HCT116 (cell line): ENCODE measurements at regions not wholly inside any gene's neighbourhood (a gene's known extent, or its start where the extent isn't known, plus 50 kb on each side); places are given as distances from the start of the nearest gene placed in this dataset.
A peak's percentile ranks its signal among the peaks of the same experiment; 100 is the strongest.

Experiments
- ATAC-seq: fragments of 200-7000 bp; cut with Tn5 transposase; 2 replicates; pipeline ENCODE4 v1.9.1; 2020; ENCODE audit warnings: mild to moderate bottlenecking, moderate library complexity
- BruUV-seq: library from RNA; stranded (reverse); fragments of 400-500 nt; replicated peaks from 2 replicates; lab custom pipeline; 2021; lab: Mats Ljungman, UMichigan
- CTCF ChIA-PET: fragments of 300-600 bp; sonication (Branson Sonifier 250); formaldehyde crosslinking; loops from one replicate; lab custom pipeline; 2021; ENCODE audit warnings: antibody characterized with exemption; lab: Charles Lee
- POLR2A ChIA-PET: fragments of 300-600, 350-600 bp; sonication (Branson Sonifier 250); formaldehyde crosslinking; loops from one replicate; lab custom pipeline; 2021; ENCODE audit warnings: antibody characterized with exemption; lab: Charles Lee
- RAD21 ChIA-PET, 2 experiments: fragments of 300-600 bp; sonication (Branson Sonifier 250); formaldehyde crosslinking; loops; one replicate each; lab custom pipeline; 2023; ENCODE audit warnings: low total read pairs in 2 of 2; ENCODE audit not compliant: uncharacterized antibody in 2 of 2, unreplicated experiment in 2 of 2, low non-redundant PET in 1 of 2; lab: Charles Lee
- DNase-seq: peaks from one replicate; pipeline ENCODE4 v3.0.0-alpha.2; 2010; ENCODE audit warnings: low read depth, low spot score
- H2AFZ ChIP-seq: fragments of 200-600 bp; shearing (Covaris generic), sonication (generic); 2 replicates; pipeline ENCODE4 v1.6.1; 2017; ENCODE audit warnings: low read depth, mixed run types, mixed read lengths, antibody characterized with exemption, low read length; ENCODE audit not compliant: poor library complexity, severe bottlenecking
- H3K27ac ChIP-seq: 2 replicates; pipeline ENCODE4 v1.5.1; 2012; ENCODE audit warnings: low read depth, low read length
- H3K27me3 ChIP-seq: fragments of 200-600 bp; sonication (generic); 2 replicates; pipeline ENCODE4 v1.6.1; 2016; ENCODE audit warnings: mixed run types, low read length, mixed read lengths; ENCODE audit not compliant: insufficient read depth
- H3K36me3 ChIP-seq, 2 experiments: fragments of 200-500 bp in 1 of 2; fragments of 200-600 bp in 1 of 2; sonication (Bioruptor generic) in 1 of 2; sonication (generic) in 1 of 2; 2 replicates each; pipeline versions ENCODE4 v1.5.1 to v1.6.1; 2014 to 2016; ENCODE audit warnings: low read length in 2 of 2, inconsistent platforms in 1 of 2, mixed read lengths in 1 of 2, mixed run types in 1 of 2; ENCODE audit not compliant: insufficient read depth in 2 of 2, control insufficient read depth in 1 of 2
- H3K4me1 ChIP-seq, 2 experiments: fragments of 200-600 bp in 1 of 2; sonication (generic) in 1 of 2; 2 replicates each; pipeline versions ENCODE4 v1.5.1 to v1.6.1; 2012 to 2017; ENCODE audit warnings: low read length in 2 of 2, inconsistent platforms in 1 of 2, mild to moderate bottlenecking in 1 of 2, mixed read lengths in 1 of 2, mixed run types in 1 of 2, moderate library complexity in 1 of 2; ENCODE audit not compliant: insufficient read depth in 2 of 2, control insufficient read depth in 1 of 2
- H3K4me2 ChIP-seq: fragments of 200-600 bp; sonication (generic); 2 replicates; pipeline ENCODE4 v1.6.1; 2017; ENCODE audit warnings: mixed run types, low read length, mixed read lengths
- H3K4me3 ChIP-seq, 2 experiments: fragments of 200-600 bp in 1 of 2; sonication (generic) in 1 of 2; replicated peaks in 1 of 2; 2 replicates each; pipeline ENCODE4 v1.5.1; 2011 to 2016; ENCODE audit warnings: low read length in 2 of 2, control low read depth in 1 of 2, low read depth in 1 of 2, mild to moderate bottlenecking in 1 of 2, mixed read lengths in 1 of 2, mixed run types in 1 of 2
- H3K79me2 ChIP-seq: fragments of 200-600 bp; sonication (generic); 2 replicates; pipeline ENCODE4 v1.6.1; 2017; ENCODE audit warnings: mild to moderate bottlenecking, mixed run types, low read length, moderate library complexity, mixed read lengths; ENCODE audit not compliant: insufficient read depth
- H3K9ac ChIP-seq: fragments of 200-600 bp; sonication (generic); 2 replicates; pipeline ENCODE4 v1.6.1; 2016; ENCODE audit warnings: low read length, mixed read lengths
- H3K9me2 ChIP-seq: fragments of 200-600 bp; sonication (generic), shearing (Covaris generic); 2 replicates; pipeline ENCODE4 v1.6.1; 2017; ENCODE audit warnings: mixed run types, mild to moderate bottlenecking, moderate library complexity; ENCODE audit not compliant: insufficient read depth
- H3K9me3 ChIP-seq, 2 experiments: fragments of 200-500 bp in 1 of 2; fragments of 200-600 bp in 1 of 2; sonication (Bioruptor generic) in 1 of 2; sonication (generic) in 1 of 2; 2 replicates each; pipeline ENCODE4 v1.6.1; 2014 to 2017; ENCODE audit warnings: low read length in 2 of 2, mixed read lengths in 2 of 2, inconsistent platforms in 1 of 2, low read depth in 1 of 2, mild to moderate bottlenecking in 1 of 2, mixed run types in 1 of 2, moderate library complexity in 1 of 2; ENCODE audit not compliant: control insufficient read depth in 1 of 2, insufficient read depth in 1 of 2
- H4K20me1 ChIP-seq: fragments of 200-600 bp; sonication (generic), shearing (Covaris generic); 2 replicates; pipeline ENCODE4 v1.6.1; 2017; ENCODE audit warnings: mixed run types, mild to moderate bottlenecking, moderate library complexity; ENCODE audit not compliant: insufficient read depth
- ATF3 ChIP-seq: IDR thresholded peaks from 2 replicates; pipeline ENCODE4 v1.6.1; 2012
- CBX3 ChIP-seq: IDR thresholded peaks from 2 replicates; pipeline ENCODE4 v1.6.1; 2012; ENCODE audit warnings: low read depth
- CEBPB ChIP-seq: IDR thresholded peaks from 2 replicates; pipeline ENCODE4 v1.6.1; 2012; ENCODE audit warnings: low read depth
- EGR1 ChIP-seq: IDR thresholded peaks from 2 replicates; pipeline ENCODE4 v1.6.1; 2012; ENCODE audit warnings: low read depth
- EZH2 ChIP-seq: fragments of 200-600 bp; sonication (generic); IDR thresholded peaks from 2 replicates; pipeline ENCODE4 v1.6.1; 2017; ENCODE audit warnings: antibody characterized with exemption, mixed run types
- FOSL1 ChIP-seq: IDR thresholded peaks from 2 replicates; pipeline ENCODE4 v1.6.1; 2012; ENCODE audit warnings: low read depth
- JUND ChIP-seq: IDR thresholded peaks from 2 replicates; pipeline ENCODE4 v1.6.1; 2012
- MAX ChIP-seq: IDR thresholded peaks from 2 replicates; pipeline ENCODE4 v1.6.1; 2012
- POLR2A ChIP-seq: IDR thresholded peaks from 2 replicates; pipeline ENCODE4 v1.7.0; 2011; ENCODE audit warnings: borderline replicate concordance; ENCODE audit not compliant: insufficient read depth, insufficient read length; ENCODE audit errors: extremely low read depth
- POLR2AphosphoS5 ChIP-seq: IDR thresholded peaks from 2 replicates; pipeline ENCODE4 v1.6.1; 2011; ENCODE audit warnings: mild to moderate bottlenecking, low read depth, low read length, moderate library complexity
- RAD21 ChIP-seq: IDR thresholded peaks from 2 replicates; pipeline ENCODE4 v1.6.1; 2012; ENCODE audit warnings: low read depth, mild to moderate bottlenecking
- REST ChIP-seq: IDR thresholded peaks from 2 replicates; pipeline ENCODE4 v1.6.1; 2012; ENCODE audit warnings: low read depth
- SIN3A ChIP-seq: IDR thresholded peaks from 2 replicates; pipeline ENCODE4 v1.6.1; 2012; ENCODE audit warnings: low read depth
- SP1 ChIP-seq: IDR thresholded peaks from 2 replicates; pipeline ENCODE4 v1.6.1; 2012; ENCODE audit warnings: low read depth
- TCF7L2 ChIP-seq: IDR thresholded peaks from 2 replicates; pipeline ENCODE4 v1.7.0; 2011; ENCODE audit warnings: borderline replicate concordance, inconsistent platforms; ENCODE audit not compliant: insufficient read depth, insufficient read length; ENCODE audit errors: extremely low read depth
- YY1 ChIP-seq: IDR thresholded peaks from 2 replicates; pipeline ENCODE4 v1.6.1; 2011; ENCODE audit warnings: low read length, low read depth, moderate library complexity, mild to moderate bottlenecking; ENCODE audit not compliant: insufficient replicate concordance; ENCODE audit errors: extremely low read depth
- ZBTB33 ChIP-seq: IDR thresholded peaks from 2 replicates; pipeline ENCODE4 v1.6.1; 2011; ENCODE audit warnings: mild to moderate bottlenecking, low read length, moderate library complexity; ENCODE audit not compliant: insufficient replicate concordance; ENCODE audit errors: extremely low read depth
- ZNF274 ChIP-seq: fragments of 200-500 bp; sonication (Bioruptor generic); IDR thresholded peaks from 2 replicates; pipeline ENCODE4 v1.6.1; 2014; ENCODE audit warnings: mild to moderate bottlenecking, low read depth, low read length, inconsistent platforms
- intact Hi-C: fragments of 100-400 bp; cut with micrococcal nuclease; formaldehyde crosslinking; loops from 2 replicates; pipeline ENCODE4 v1.10.0; 2022

- H3K36me3 ChIP-seq, result no peaks in the 10 kb centered on the region
- peaks cover 0 to 4% of the 10 kb centered on the region in 2 experiments; a peak in 1 of 4 replicates for H3K4me1 ChIP-seq
- DNase-seq, result no peak
- no peaks in the 10 kb centered on the region for H4K20me1 ChIP-seq
- H3K79me2 ChIP-seq, result no peaks in the 10 kb centered on the region
- no peaks in the 10 kb centered on the region for H3K9me3 ChIP-seq
- CTCF ChIA-PET, result interaction anchor here (0.8 to 1.3 kb wide), 2 partner anchors 1015 to 1184 kb away, joined by 3 to 4 read pairs; no protein-coding TSS in a partner anchor
- H3K9me2 ChIP-seq, result no peaks in the 10 kb centered on the region
- TF ChIP-seq CBX3 (no peak), ATF3 (no peak), POLR2AphosphoS5 (no peak), MAX (no peak), RAD21 (no peak), JUND (no peak), ZNF274 (no peak), ZBTB33 (no peak), TCF7L2 (no peak), FOSL1 (no peak), REST (no peak), EGR1 (no peak), CEBPB (no peak), EZH2 (no peak), SP1 (no peak), SIN3A (no peak), POLR2A (no peak), YY1 (no peak)
- TF ChIP-seq, all 23 proteins: peak for 0
- peak overlapping the region; percentile 70 for H3K4me2 ChIP-seq
- H3K4me3 ChIP-seq, result no peak overlapping the region
- no peak overlapping the region for H3K27ac ChIP-seq
- intact Hi-C loops, result loop anchor here (1.0 to 5.0 kb wide), 5 partner anchors 430 to 1185 kb away; no protein-coding TSS in a partner anchor
- ChIA-PET POLR2A (no interaction called here), RAD21 (interaction anchor here in 1 of 2 experiments (1.3 kb wide), 1 partner anchor 1184 kb away, joined by 5 read pairs; no protein-coding TSS in a partner anchor)
- H3K27me3 ChIP-seq, result peaks cover 20% of the 10 kb centered on the region
- H2AFZ ChIP-seq, result peak overlapping the region; percentile 57
- BruUV-seq, result no TSS peak
- no peak overlapping the region for H3K9ac ChIP-seq
- ATAC-seq, result no peak
These were observed 137.9 kb upstream of the SLC24A2 start for GRCh38 chr9:19926774-19927173.
